ENCODE measurements at regions not wholly inside any gene's neighbourhood (a gene's known extent, or its start where the extent isn't known, plus 50 kb on each side); places are given as distances from the start of the nearest gene placed in this dataset.

DNA sequence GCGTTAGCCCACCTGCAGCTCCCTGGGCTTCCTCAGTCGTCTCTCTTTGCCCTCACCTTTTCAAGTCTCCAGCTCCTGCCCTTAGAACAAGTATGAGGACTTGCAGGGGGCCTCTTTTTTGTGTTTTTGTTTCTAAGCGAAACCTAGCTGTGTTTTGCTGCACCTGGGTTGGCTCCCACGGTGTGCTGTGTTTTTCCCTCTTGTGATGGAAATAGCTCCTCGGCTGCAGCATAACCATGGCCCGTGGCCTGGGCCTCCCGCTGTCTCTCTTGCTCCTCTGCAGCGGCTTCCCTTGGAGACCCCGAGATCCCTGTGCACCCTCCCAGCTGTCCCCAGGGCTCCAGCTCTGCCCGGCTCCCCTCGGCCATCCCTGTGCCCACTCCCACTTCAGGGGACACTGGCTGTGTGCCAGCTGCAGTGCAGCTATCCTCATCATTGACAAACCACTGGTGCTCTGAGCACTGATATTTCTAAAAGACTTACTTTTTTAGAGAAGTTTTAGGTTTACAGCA lies 75.6 kb upstream of the TCERG1L start:
- 34 to 36% methylated on average over 11 of the region's 11 CpGs for WGBS, 2 donors
- no peak for DNase-seq
- H3K27ac ChIP-seq (ENCODE audit: low read depth in 1 of 2, low read length in 1 of 2), result no peak overlapping the region
- ATAC-seq (ENCODE audit: insufficient read depth, low FRiP score), result no peak
- H3K4me3 ChIP-seq, result no peak overlapping the region
- peaks cover 2 to 13% (median 2%) of the 10 kb centered on the region in 3 donors for H3K27me3 ChIP-seq (ENCODE audit: control insufficient read depth in 3 of 3, insufficient read depth in 3 of 3, low read length in 2 of 3)
- no peaks in the 10 kb centered on the region for H3K4me1 ChIP-seq (ENCODE audit: control insufficient read depth in 5 of 5, insufficient read depth in 5 of 5, low read length in 5 of 5)
- no peaks in the 10 kb centered on the region for H3K36me3 ChIP-seq (ENCODE audit: control insufficient read depth in 4 of 4, insufficient read depth in 4 of 4, low read length in 4 of 4)
- H3K9ac ChIP-seq (ENCODE audit: insufficient read depth in 1 of 2, low read length in 2 of 2), result no peak overlapping the region
- no peaks in the 10 kb centered on the region for H3K9me3 ChIP-seq (ENCODE audit: control insufficient read depth in 4 of 4, insufficient read depth in 3 of 4, low read length in 3 of 4)
- TF ChIP-seq, protein P1, sequence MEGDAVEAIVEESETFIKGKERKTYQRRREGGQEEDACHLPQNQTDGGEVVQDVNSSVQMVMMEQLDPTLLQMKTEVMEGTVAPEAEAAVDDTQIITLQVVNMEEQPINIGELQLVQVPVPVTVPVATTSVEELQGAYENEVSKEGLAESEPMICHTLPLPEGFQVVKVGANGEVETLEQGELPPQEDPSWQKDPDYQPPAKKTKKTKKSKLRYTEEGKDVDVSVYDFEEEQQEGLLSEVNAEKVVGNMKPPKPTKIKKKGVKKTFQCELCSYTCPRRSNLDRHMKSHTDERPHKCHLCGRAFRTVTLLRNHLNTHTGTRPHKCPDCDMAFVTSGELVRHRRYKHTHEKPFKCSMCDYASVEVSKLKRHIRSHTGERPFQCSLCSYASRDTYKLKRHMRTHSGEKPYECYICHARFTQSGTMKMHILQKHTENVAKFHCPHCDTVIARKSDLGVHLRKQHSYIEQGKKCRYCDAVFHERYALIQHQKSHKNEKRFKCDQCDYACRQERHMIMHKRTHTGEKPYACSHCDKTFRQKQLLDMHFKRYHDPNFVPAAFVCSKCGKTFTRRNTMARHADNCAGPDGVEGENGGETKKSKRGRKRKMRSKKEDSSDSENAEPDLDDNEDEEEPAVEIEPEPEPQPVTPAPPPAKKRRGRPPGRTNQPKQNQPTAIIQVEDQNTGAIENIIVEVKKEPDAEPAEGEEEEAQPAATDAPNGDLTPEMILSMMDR (IDR thresholded peaks at IDR 0.05; ENCODE audit: control extremely low read depth, extremely low read depth), result no peak

DNA sequence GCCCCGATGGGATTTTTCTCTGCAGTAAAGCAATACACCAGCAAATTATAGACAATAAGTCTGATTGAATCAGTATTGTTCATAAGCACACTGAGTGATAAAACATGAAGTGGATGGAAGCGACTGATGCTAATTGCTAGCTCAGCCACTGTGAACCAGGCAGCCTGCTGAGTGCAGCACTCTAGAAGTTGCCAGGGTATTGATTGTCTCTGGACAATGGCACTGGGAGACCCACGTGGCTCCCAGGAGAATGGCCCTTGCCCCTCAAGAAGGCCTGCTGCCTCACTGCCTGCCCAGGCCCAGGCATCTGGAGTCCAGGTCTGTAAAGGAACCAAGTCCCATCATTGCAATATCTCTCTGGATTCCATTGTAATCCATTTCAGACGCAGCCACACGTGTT lies 80.4 kb upstream of the TCERG1L start:
- H3K36me3 ChIP-seq (ENCODE audit: control insufficient read depth in 4 of 4, insufficient read depth in 4 of 4, low read length in 4 of 4), result no peaks in the 10 kb centered on the region
- no peak overlapping the region for H3K4me3 ChIP-seq
- H3K9me3 ChIP-seq (ENCODE audit: control insufficient read depth in 4 of 4, insufficient read depth in 3 of 4, low read length in 3 of 4), result no peaks in the 10 kb centered on the region
- ATAC-seq (ENCODE audit: insufficient read depth, low FRiP score), result no peak
- H3K27ac ChIP-seq (ENCODE audit: low read depth in 1 of 2, low read length in 1 of 2), result no peak overlapping the region
- peaks cover 2 to 7% (median 5%) of the 10 kb centered on the region in 3 donors for H3K27me3 ChIP-seq (ENCODE audit: control insufficient read depth in 3 of 3, insufficient read depth in 3 of 3, low read length in 2 of 3)
- no peak for DNase-seq
- 78 to 85% methylated on average over 5 of the region's 5 CpGs for WGBS, 2 donors
- peaks cover 0 to 2% (median 0%) of the 10 kb centered on the region in 5 donors for H3K4me1 ChIP-seq (ENCODE audit: control insufficient read depth in 5 of 5, insufficient read depth in 5 of 5, low read length in 5 of 5)
- TF ChIP-seq, protein P1 (IDR thresholded peaks at IDR 0.05; ENCODE audit: control extremely low read depth, extremely low read depth), result no peak
- H3K9ac ChIP-seq (ENCODE audit: insufficient read depth in 1 of 2, low read length in 2 of 2), result no peak overlapping the region

DNA sequence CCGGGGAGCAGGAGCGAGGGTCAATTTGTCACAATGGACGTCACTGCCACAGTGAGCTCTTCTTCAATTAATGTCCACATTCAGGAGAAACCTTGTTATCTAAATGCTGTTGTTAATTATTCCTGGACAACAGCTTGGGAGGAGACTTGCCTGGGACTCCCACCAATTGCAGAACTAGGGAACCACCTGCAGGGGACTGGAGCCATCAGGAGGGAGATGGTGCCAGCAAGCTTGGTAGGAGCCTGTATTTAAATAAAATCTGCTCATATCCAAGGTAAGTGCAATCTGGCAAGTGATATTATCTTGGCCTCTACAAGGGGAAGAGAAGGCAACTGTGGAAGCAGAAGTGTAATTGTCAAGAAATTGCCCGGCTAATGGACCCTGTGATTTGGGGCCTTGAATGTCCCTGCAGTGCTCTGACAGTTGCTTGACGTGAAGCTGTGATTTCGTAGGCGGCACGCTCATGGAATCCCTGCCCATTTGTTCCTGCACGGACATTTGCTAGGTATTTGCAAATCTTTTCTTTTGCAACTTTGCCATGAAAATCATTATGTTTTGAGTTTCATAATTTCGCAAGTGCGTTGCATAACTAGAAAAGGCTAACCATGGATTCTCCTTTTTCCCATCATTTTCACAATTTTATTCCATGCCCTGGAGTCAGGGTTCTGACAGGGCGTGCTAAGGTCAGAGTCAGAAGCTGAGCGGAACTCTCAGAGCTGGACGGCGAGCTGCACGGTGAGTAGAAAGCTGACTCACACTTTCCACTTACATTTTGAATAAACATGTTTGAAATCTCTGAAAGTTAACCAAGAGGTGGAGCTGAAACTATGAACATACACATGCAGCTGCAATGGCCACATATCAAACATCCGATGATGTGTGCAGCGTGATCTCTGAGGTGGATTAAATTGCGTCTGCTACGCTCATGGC lies 84.9 kb upstream of the TCERG1L start:
- Histone ChIP-seq H3K9me3 (ENCODE audit: control insufficient read depth in 4 of 4, insufficient read depth in 3 of 4, low read length in 3 of 4) (no peaks in the 10 kb centered on the region), H3K36me3 (ENCODE audit: control insufficient read depth in 4 of 4, insufficient read depth in 4 of 4, low read length in 4 of 4) (no peaks in the 10 kb centered on the region), H3K4me1 (ENCODE audit: control insufficient read depth in 5 of 5, insufficient read depth in 5 of 5, low read length in 5 of 5) (peaks cover 0 to 4% (median 0%) of the 10 kb centered on the region in 5 donors), H3K9ac (ENCODE audit: insufficient read depth in 1 of 2, low read length in 2 of 2) (no peak overlapping the region), H3K27me3 (ENCODE audit: control insufficient read depth in 3 of 3, insufficient read depth in 3 of 3, low read length in 2 of 3) (peaks cover 0 to 13% (median 2%) of the 10 kb centered on the region in 3 donors), H3K27ac (ENCODE audit: low read depth in 1 of 2, low read length in 1 of 2) (no peak overlapping the region), H3K4me3 (no peak overlapping the region)
- ATAC-seq (ENCODE audit: insufficient read depth, low FRiP score) (no peak), DNase-seq (peak in 2 of 3 donors; percentile 41 to 57)
- TF ChIP-seq, protein P1 (IDR thresholded peaks at IDR 0.05; ENCODE audit: control extremely low read depth, extremely low read depth), result no peak
- 45 to 66% methylated on average over 20 of the region's 20 CpGs for WGBS, 2 donors
